ENCODE measurements at regions not wholly inside any gene's neighbourhood (a gene's known extent, or its start where the extent isn't known, plus 50 kb on each side); places are given as distances from the start of the nearest gene placed in this dataset.

DNA sequence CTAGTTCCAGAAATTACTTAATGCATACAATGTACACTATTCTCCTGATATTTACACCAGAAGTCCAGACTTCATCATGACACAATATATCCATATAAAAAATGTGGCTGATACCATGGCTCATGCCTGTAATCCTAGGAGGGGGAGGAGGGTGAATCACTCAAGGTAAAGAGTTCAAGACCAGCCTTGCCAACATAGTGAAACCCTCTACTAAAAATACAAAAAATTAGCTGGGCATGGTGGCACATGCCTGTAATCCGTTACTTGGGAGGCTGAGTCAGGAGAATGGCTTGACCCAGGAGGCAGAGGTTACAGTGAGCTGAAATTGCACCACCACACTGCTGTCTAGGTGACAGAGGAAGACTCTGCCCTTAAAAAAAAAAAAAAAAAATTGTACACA lies 192.5 kb upstream of the HSFY2 start:
- H3K36me3 Mint-ChIP-seq = no peaks in the 10 kb centered on the region
- Histone ChIP-seq H3K4me1 (ENCODE audit: control insufficient read depth, insufficient read depth, low read length) (no peaks in the 10 kb centered on the region), H3K36me3 (ENCODE audit: control insufficient read depth, insufficient read depth, low read length) (no peaks in the 10 kb centered on the region), H3K27ac (ENCODE audit: low read length) (no peak overlapping the region), H3K27me3 (ENCODE audit: control insufficient read depth, insufficient read depth, low read length) (no peaks in the 10 kb centered on the region), H3K4me3 (ENCODE audit: low read length) (no peak overlapping the region), H3K9me3 (ENCODE audit: control insufficient read depth, insufficient read depth, low read length) (peaks cover 4% of the 10 kb centered on the region)
- H3K9me3 Mint-ChIP-seq = peaks cover 0 to 3% of the 10 kb centered on the region in 2 donors
- WGBS (ENCODE audit: insufficient coverage) = 60% methylated on average over 1 of the region's 1 CpG
- H3K4me1 Mint-ChIP-seq = no peaks in the 10 kb centered on the region
- TF ChIP-seq, protein P1, sequence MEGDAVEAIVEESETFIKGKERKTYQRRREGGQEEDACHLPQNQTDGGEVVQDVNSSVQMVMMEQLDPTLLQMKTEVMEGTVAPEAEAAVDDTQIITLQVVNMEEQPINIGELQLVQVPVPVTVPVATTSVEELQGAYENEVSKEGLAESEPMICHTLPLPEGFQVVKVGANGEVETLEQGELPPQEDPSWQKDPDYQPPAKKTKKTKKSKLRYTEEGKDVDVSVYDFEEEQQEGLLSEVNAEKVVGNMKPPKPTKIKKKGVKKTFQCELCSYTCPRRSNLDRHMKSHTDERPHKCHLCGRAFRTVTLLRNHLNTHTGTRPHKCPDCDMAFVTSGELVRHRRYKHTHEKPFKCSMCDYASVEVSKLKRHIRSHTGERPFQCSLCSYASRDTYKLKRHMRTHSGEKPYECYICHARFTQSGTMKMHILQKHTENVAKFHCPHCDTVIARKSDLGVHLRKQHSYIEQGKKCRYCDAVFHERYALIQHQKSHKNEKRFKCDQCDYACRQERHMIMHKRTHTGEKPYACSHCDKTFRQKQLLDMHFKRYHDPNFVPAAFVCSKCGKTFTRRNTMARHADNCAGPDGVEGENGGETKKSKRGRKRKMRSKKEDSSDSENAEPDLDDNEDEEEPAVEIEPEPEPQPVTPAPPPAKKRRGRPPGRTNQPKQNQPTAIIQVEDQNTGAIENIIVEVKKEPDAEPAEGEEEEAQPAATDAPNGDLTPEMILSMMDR (IDR thresholded peaks at IDR 0.05) = no peak
- H3K4me3 Mint-ChIP-seq = no peak overlapping the region
- H3K27ac Mint-ChIP-seq = no peak overlapping the region
- ATAC-seq (no peak), DNase-seq (no peak)
- intact Hi-C loops (cut with micrococcal nuclease) = no loop called here
- H3K27me3 Mint-ChIP-seq (ENCODE audit: low read depth in 2 of 2) = no peaks in the 10 kb centered on the region

DNA sequence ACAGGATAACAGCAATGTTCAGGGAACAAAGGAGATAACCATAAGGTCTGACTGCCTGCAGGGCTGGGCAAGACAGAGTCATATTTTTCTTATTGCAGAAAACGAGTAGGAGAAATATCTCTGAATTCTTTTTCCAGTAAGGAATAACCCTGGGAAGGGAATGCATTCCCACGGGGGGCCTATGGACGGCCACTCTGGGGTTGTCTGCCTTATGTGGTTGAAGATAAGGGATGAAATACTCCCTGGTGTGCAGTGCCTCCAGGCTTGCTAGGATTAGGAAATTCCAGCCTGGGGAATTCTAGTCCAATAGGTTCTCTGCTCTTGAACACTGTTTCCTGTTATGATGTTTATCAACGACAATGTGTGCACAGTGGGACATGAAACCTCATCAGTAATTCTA lies 185.3 kb upstream of the HSFY2 start:
- Mint-ChIP-seq H3K4me1 (no peaks in the 10 kb centered on the region), H3K27ac (no peak overlapping the region), H3K27me3 (ENCODE audit: low read depth in 2 of 2) (no peaks in the 10 kb centered on the region), H3K9me3 (peaks cover 0 to 14% of the 10 kb centered on the region in 2 donors), H3K36me3 (no peaks in the 10 kb centered on the region), H3K4me3 (no peak overlapping the region)
- WGBS (ENCODE audit: insufficient coverage) = 80% methylated on average over 4 of the region's 4 CpGs
- DNase-seq = no peak
- H3K27ac ChIP-seq (ENCODE audit: low read length) = no peak overlapping the region
- H3K4me3 ChIP-seq (ENCODE audit: low read length) = no peak overlapping the region
- no peaks in the 10 kb centered on the region for H3K36me3 ChIP-seq (ENCODE audit: control insufficient read depth, insufficient read depth, low read length)
- no peak for ATAC-seq
- H3K4me1 ChIP-seq (ENCODE audit: control insufficient read depth, insufficient read depth, low read length) = no peaks in the 10 kb centered on the region
- peaks cover 3% of the 10 kb centered on the region for H3K9me3 ChIP-seq (ENCODE audit: control insufficient read depth, insufficient read depth, low read length)
- no peaks in the 10 kb centered on the region for H3K27me3 ChIP-seq (ENCODE audit: control insufficient read depth, insufficient read depth, low read length)
- intact Hi-C loops (cut with micrococcal nuclease) = no loop called here
- TF ChIP-seq, protein P1 (IDR thresholded peaks at IDR 0.05) = no peak

DNA sequence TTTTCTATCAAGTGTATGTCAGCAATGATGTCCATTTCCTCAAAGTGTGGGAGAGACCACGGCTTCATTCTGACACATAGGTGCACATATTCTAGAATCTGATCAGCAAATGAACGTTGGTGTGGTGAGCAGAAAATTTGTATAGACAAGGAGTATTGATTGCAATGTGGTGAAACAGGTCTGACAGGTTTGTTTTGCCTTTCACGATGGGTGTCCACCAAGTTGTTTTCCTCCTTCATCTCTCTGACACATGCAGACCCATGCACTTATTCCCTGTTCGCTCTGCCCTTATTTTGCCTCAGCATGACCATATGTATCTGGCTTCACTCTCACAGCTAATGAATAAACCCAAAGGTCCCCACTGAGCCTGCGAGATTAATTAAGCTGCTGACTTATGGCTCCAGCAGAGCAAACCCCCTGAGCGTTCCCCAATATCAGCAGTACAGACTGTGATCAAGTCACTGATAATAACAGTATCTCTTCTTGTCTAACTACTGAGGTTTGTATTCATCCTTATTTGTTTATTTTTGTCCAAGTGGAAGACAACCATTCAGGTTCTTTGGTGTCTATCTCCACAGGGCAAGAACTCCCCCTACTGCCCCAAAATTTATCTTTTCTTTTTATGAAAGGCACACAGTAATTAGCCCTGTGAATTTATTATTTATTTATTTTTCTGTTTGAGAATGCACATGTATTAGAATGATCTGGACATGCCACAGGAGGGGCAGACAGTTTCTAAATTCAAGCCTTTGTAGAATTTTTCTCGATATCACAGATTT lies 178.3 kb upstream of the HSFY2 start:
- DNase-seq (no peak), ATAC-seq (no peak)
- H3K9me3 Mint-ChIP-seq = peaks cover 0 to 15% of the 10 kb centered on the region in 2 donors
- H3K27me3 ChIP-seq (ENCODE audit: control insufficient read depth, insufficient read depth, low read length) = no peaks in the 10 kb centered on the region
- H3K4me3 ChIP-seq (ENCODE audit: low read length) = no peak overlapping the region
- H3K4me1 Mint-ChIP-seq = no peaks in the 10 kb centered on the region
- no peak overlapping the region for H3K4me3 Mint-ChIP-seq
- peaks cover 18% of the 10 kb centered on the region for H3K9me3 ChIP-seq (ENCODE audit: control insufficient read depth, insufficient read depth, low read length)
- intact Hi-C loops (cut with micrococcal nuclease) = no loop called here
- TF ChIP-seq, protein P1 (IDR thresholded peaks at IDR 0.05) = no peak
- no peaks in the 10 kb centered on the region for H3K27me3 Mint-ChIP-seq (ENCODE audit: low read depth in 2 of 2)
- H3K27ac Mint-ChIP-seq = no peak overlapping the region
- no peaks in the 10 kb centered on the region for H3K36me3 ChIP-seq (ENCODE audit: control insufficient read depth, insufficient read depth, low read length)
- H3K36me3 Mint-ChIP-seq = no peaks in the 10 kb centered on the region
- no peaks in the 10 kb centered on the region for H3K4me1 ChIP-seq (ENCODE audit: control insufficient read depth, insufficient read depth, low read length)
- 91% methylated on average over 6 of the region's 7 CpGs for WGBS (ENCODE audit: insufficient coverage)
- H3K27ac ChIP-seq (ENCODE audit: low read length) = no peak overlapping the region

DNA sequence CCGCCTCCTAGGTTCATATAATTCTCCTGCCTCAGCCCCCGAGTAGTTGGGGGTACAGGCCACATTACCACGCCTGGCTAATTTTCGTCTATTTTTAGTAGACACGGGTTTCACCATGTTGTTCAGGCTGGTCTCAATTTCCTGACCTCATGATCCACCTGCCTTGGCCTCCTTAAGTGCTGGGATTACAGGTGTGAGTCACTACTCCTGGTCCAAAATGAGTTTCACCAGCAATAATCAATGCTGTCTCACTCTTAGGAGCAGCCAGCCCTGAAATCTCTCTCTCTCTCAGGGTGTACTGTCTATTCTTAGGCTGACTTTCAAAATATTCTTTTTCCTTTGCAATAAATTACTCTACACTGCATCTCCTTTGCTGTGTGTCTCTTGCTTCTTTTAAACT lies 177.5 kb upstream of the HSFY2 start:
- ATAC-seq = no peak
- Histone ChIP-seq H3K27ac (ENCODE audit: low read length) (no peak overlapping the region), H3K36me3 (ENCODE audit: control insufficient read depth, insufficient read depth, low read length) (no peaks in the 10 kb centered on the region), H3K4me3 (ENCODE audit: low read length) (no peak overlapping the region), H3K4me1 (ENCODE audit: control insufficient read depth, insufficient read depth, low read length) (no peaks in the 10 kb centered on the region), H3K9me3 (ENCODE audit: control insufficient read depth, insufficient read depth, low read length) (peaks cover 20% of the 10 kb centered on the region), H3K27me3 (ENCODE audit: control insufficient read depth, insufficient read depth, low read length) (no peaks in the 10 kb centered on the region)
- intact Hi-C loops (cut with micrococcal nuclease) = no loop called here
- Mint-ChIP-seq H3K4me3 (no peak overlapping the region), H3K27ac (no peak overlapping the region), H3K4me1 (no peaks in the 10 kb centered on the region), H3K27me3 (ENCODE audit: low read depth in 2 of 2) (no peaks in the 10 kb centered on the region), H3K36me3 (no peaks in the 10 kb centered on the region), H3K9me3 (peaks cover 0 to 22% of the 10 kb centered on the region in 2 donors)
- no peak for DNase-seq
- 50% methylated on average over 4 of the region's 5 CpGs for WGBS (ENCODE audit: insufficient coverage)
- TF ChIP-seq, protein P1 (IDR thresholded peaks at IDR 0.05) = no peak
